ENCODE measurements at regions not wholly inside any gene's neighbourhood (a gene's known extent, or its start where the extent isn't known, plus 50 kb on each side); places are given as distances from the start of the nearest gene placed in this dataset.

- no peaks in the 10 kb centered on the region for H3K36me3 ChIP-seq
- H3K27me3 ChIP-seq = no peaks in the 10 kb centered on the region
- no peak overlapping the region for H3K27ac ChIP-seq
- no peaks in the 10 kb centered on the region for H3K4me1 ChIP-seq (ENCODE audit: control insufficient read depth in 1 of 2, insufficient read depth in 1 of 2, low read depth in 1 of 2, low read length in 1 of 2)
- no peaks in the 10 kb centered on the region for H3K9me3 ChIP-seq
- H3K4me3 ChIP-seq (ENCODE audit: low read depth in 1 of 2, low read length in 1 of 2) = no peak overlapping the region
- TF ChIP-seq CTCF (IDR thresholded peaks at IDR 0.05) = no peak
These were observed 66.1 kb upstream of the SMAD3 start for GRCh38 chr15:66999046-66999968.

GRCh38 chr15:67000896-67001295 lies 64.5 kb upstream of the SMAD3 start:
- H3K4me1 ChIP-seq (ENCODE audit: control insufficient read depth in 1 of 2, insufficient read depth in 1 of 2, low read depth in 1 of 2, low read length in 1 of 2) = no peaks in the 10 kb centered on the region
- no peak overlapping the region for H3K4me3 ChIP-seq (ENCODE audit: low read depth in 1 of 2, low read length in 1 of 2)
- no peak for TF ChIP-seq CTCF (IDR thresholded peaks at IDR 0.05)
- H3K36me3 ChIP-seq = no peaks in the 10 kb centered on the region
- H3K27me3 ChIP-seq = no peaks in the 10 kb centered on the region
- H3K9me3 ChIP-seq = no peaks in the 10 kb centered on the region
- H3K27ac ChIP-seq = no peak overlapping the region

GRCh38 chr15:67002368-67002767 lies 63.0 kb upstream of the SMAD3 start:
- no peaks in the 10 kb centered on the region for H3K27me3 ChIP-seq
- no peaks in the 10 kb centered on the region for H3K4me1 ChIP-seq (ENCODE audit: control insufficient read depth in 1 of 2, insufficient read depth in 1 of 2, low read depth in 1 of 2, low read length in 1 of 2)
- no peaks in the 10 kb centered on the region for H3K9me3 ChIP-seq
- no peak overlapping the region for H3K4me3 ChIP-seq (ENCODE audit: low read depth in 1 of 2, low read length in 1 of 2)
- TF ChIP-seq CTCF (IDR thresholded peaks at IDR 0.05) = no peak
- no peak overlapping the region for H3K27ac ChIP-seq
- no peaks in the 10 kb centered on the region for H3K36me3 ChIP-seq

GRCh38 chr15:67003586-67003985 lies 61.8 kb upstream of the SMAD3 start:
- no peaks in the 10 kb centered on the region for H3K4me1 ChIP-seq (ENCODE audit: control insufficient read depth in 1 of 2, insufficient read depth in 1 of 2, low read depth in 1 of 2, low read length in 1 of 2)

GRCh38 chr15:67004142-67004541 lies 61.3 kb upstream of the SMAD3 start:
- Histone ChIP-seq H3K27ac (no peak overlapping the region), H3K9me3 (no peaks in the 10 kb centered on the region), H3K27me3 (no peaks in the 10 kb centered on the region), H3K4me1 (ENCODE audit: control insufficient read depth in 1 of 2, insufficient read depth in 1 of 2, low read depth in 1 of 2, low read length in 1 of 2) (no peaks in the 10 kb centered on the region), H3K4me3 (ENCODE audit: low read depth in 1 of 2, low read length in 1 of 2) (no peak overlapping the region), H3K36me3 (no peaks in the 10 kb centered on the region)
- TF ChIP-seq CTCF (IDR thresholded peaks at IDR 0.05) = no peak

More at GRCh38 chr15:67003586-67003985, 61.8 kb upstream of the SMAD3 start:
- H3K36me3 ChIP-seq = no peaks in the 10 kb centered on the region
- H3K27ac ChIP-seq = no peak overlapping the region
- TF ChIP-seq CTCF (IDR thresholded peaks at IDR 0.05) = no peak
- no peaks in the 10 kb centered on the region for H3K27me3 ChIP-seq
- no peak overlapping the region for H3K4me3 ChIP-seq (ENCODE audit: low read depth in 1 of 2, low read length in 1 of 2)
- no peaks in the 10 kb centered on the region for H3K9me3 ChIP-seq
